Activated CD4-positive, CD25-positive, alpha-beta regulatory T cell treated with anti-CD3 and anti-CD28 coated beads, Interleukin-2, amount 50 U/mL, for 72 hours (primary cell): ENCODE measurements at regions not wholly inside any gene's neighbourhood (a gene's known extent, or its start where the extent isn't known, plus 50 kb on each side); places are given as distances from the start of the nearest gene placed in this dataset.

Experiments used
- DNase-seq: peaks from one replicate; pipeline ENCODE4 v3.0.0; 2021

- no peak for DNase-seq
Observed at GRCh38 chr5:160511280-160511929, 89.8 kb downstream of the PTTG1 start.
